ENCODE measurements at regions not wholly inside any gene's neighbourhood (a gene's known extent, or its start where the extent isn't known, plus 50 kb on each side); places are given as distances from the start of the nearest gene placed in this dataset.

DNA sequence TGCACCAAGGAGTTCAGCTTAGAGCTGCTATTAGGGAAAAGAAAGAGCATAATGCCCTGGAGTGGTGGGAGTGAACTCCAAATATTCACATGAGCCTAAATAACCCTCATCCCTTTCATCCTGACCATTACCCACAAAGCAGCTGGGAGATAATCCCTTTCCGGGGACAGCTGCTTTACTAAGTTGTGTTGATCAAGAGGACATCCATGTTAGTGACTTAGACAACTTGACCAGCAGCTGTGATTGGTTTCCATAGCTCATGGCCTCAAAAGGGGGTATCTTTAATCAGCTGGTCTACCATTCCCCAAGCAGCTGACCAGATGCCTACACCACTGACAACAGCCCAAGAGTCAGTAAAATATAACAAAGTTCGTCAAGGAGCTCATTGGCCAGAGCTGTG, 75.8 kb upstream of the LY86 start:
- Histone ChIP-seq H3K36me3 (no peaks in the 10 kb centered on the region), H3K27ac (no peak overlapping the region), H3K4me1 (peaks cover 0 to 4% (median 0%) of the 10 kb centered on the region in 6 donors), H3K4me3 (no peak overlapping the region), H3K9me3 (peaks cover 0 to 11% (median 5%) of the 10 kb centered on the region in 8 donors), H3K27me3 (replicated peaks in 1 of 7) (peaks cover 0 to 19% (median 0%) of the 10 kb centered on the region in 7 donors)
- intact Hi-C loops (cut with DNase I; ENCODE audit: low total_unique reads) = no loop called here
- TF ChIP-seq, protein P1, sequence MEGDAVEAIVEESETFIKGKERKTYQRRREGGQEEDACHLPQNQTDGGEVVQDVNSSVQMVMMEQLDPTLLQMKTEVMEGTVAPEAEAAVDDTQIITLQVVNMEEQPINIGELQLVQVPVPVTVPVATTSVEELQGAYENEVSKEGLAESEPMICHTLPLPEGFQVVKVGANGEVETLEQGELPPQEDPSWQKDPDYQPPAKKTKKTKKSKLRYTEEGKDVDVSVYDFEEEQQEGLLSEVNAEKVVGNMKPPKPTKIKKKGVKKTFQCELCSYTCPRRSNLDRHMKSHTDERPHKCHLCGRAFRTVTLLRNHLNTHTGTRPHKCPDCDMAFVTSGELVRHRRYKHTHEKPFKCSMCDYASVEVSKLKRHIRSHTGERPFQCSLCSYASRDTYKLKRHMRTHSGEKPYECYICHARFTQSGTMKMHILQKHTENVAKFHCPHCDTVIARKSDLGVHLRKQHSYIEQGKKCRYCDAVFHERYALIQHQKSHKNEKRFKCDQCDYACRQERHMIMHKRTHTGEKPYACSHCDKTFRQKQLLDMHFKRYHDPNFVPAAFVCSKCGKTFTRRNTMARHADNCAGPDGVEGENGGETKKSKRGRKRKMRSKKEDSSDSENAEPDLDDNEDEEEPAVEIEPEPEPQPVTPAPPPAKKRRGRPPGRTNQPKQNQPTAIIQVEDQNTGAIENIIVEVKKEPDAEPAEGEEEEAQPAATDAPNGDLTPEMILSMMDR (IDR thresholded peaks at IDR 0.05 in 8 of 11, conservative IDR thresholded peaks at IDR 0.05 in 3 of 11) = no peak
- TF ChIP-seq POLR2AphosphoS5 (IDR thresholded peaks at IDR 0.05) (no peak), POLR2A (IDR thresholded peaks at IDR 0.05) (no peak)
- DNase-seq = no peak
- 89 to 96% (median 94%) methylated on average over 2 of the region's 2 CpGs for WGBS, 5 donors

DNA sequence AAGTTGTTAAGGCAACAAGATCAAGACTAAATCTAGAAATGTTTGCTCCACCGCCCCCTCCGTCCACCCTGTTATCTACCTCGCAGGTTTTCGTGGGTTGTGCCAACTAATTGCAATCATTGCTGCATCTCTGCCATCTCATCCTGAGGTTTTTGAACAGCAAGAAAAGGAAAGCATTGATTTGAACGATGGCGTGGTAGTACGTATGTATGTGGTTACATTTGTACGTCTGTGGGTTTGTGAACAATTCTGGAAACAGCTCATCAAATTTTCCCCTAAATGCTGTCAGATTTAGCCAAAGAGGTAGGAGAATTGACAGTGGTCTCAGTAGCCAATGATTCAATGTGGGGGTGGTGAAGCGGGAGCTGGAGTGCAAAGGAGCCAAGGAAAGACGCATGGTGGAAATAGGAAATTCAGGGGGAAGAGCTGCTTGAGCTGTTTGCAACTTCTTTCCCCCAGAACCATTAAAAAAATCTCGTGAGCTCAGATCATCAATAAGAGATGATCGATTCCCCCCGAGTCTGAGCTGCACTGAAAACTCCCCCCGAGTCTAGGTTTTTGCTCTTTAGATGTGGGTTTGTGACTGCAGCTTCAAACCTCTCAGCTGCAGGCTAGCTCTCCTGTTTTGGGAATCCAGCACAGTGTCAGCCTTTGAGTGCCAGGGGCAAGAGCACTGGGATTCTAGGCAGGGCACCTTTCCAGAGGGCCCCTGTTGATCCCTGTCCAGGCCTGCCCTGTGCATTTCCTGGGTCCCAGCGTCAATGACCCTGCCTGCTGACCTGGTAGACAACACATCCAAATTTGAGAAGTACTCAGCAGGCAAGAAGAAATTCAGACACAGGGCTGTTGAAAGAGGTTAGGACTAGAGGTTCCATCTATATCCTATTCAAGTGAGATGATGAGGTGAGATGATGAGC, 72.6 kb upstream of the LY86 start:
- no peak for DNase-seq
- 52 to 66% (median 57%) methylated on average over 15 of the region's 15 CpGs for WGBS, 5 donors
- no peaks in the 10 kb centered on the region for H3K36me3 ChIP-seq
- H3K27ac ChIP-seq = no peak overlapping the region
- H3K4me1 ChIP-seq = no peaks in the 10 kb centered on the region
- H3K9me3 ChIP-seq = no peaks in the 10 kb centered on the region
- H3K27me3 ChIP-seq (replicated peaks in 1 of 7) = peaks cover 0 to 32% (median 0%) of the 10 kb centered on the region in 7 donors
- intact Hi-C loops (cut with DNase I; ENCODE audit: low total_unique reads) = no loop called here
- TF ChIP-seq POLR2A (IDR thresholded peaks at IDR 0.05) = no peak
- TF ChIP-seq POLR2AphosphoS5 (IDR thresholded peaks at IDR 0.05) = no peak
- TF ChIP-seq, protein P1 (IDR thresholded peaks at IDR 0.05 in 8 of 11, conservative IDR thresholded peaks at IDR 0.05 in 3 of 11) = no peak
- H3K4me3 ChIP-seq = no peak overlapping the region

DNA sequence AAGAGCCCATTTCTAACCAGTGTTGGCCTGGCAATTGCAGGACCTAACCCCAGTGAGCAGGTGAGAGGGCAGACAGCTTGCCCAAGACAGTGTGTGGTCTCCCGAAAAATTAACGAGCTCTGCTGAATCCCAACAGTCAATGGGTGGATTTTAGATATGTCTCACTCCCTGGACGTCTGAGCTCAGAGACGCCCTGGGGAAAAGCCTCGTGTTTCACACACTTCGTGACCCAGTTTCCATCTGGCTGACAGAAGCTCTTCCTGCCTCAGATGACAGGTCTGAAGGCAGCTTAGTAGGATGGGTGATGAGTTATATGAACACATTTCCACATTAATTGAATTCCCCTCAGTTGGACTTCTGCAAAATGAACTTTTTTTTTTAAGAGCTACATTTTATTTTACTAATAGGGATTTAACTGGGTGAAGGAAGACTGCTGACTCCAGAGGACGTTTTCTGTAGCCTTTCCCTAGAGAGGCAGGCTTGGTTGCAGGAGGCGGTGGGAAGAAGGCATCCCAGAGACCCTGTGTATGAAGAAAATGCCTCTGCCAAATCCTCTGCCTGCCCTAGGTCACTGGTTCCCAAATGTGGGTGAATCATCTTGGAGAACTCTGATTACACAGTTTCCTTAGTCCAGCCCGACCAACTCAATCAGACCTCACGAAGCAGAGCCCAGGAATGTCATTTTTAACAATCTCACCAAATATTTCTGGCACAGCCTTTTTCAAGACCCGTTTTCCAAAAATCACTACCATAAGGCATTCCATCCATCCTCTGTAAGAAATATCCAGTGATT, 71.7 kb upstream of the LY86 start:
- no peak for DNase-seq
- Histone ChIP-seq H3K36me3 (no peaks in the 10 kb centered on the region), H3K4me3 (no peak overlapping the region), H3K27me3 (replicated peaks in 1 of 7) (peaks cover 0 to 32% (median 0%) of the 10 kb centered on the region in 7 donors), H3K4me1 (no peaks in the 10 kb centered on the region), H3K27ac (no peak overlapping the region), H3K9me3 (no peaks in the 10 kb centered on the region)
- intact Hi-C loops (cut with DNase I; ENCODE audit: low total_unique reads) = no loop called here
- TF ChIP-seq POLR2A (IDR thresholded peaks at IDR 0.05) (no peak), POLR2AphosphoS5 (IDR thresholded peaks at IDR 0.05) (no peak)
- TF ChIP-seq, protein P1 (IDR thresholded peaks at IDR 0.05 in 8 of 11, conservative IDR thresholded peaks at IDR 0.05 in 3 of 11) = no peak
- 70 to 85% (median 75%) methylated on average over 11 of the region's 11 CpGs for WGBS, 5 donors
